Breast epithelium (tissue), 4 donors: ENCODE measurements at regions not wholly inside any gene's neighbourhood (a gene's known extent, or its start where the extent isn't known, plus 50 kb on each side); places are given as distances from the start of the nearest gene placed in this dataset.

Experiments
- DNase-seq, 2 donors: peaks; one replicate each; pipeline ENCODE4 v3.0.0-alpha.2; 2019; ENCODE audit warnings: low spot score in 2 of 2
- H3K27ac ChIP-seq, 2 donors: fragments of 200-600 bp; sonication (generic) in 1 of 2; one replicate each; pipeline ENCODE4 v1.5.1; 2016 to 2019; ENCODE audit warnings: mild to moderate bottlenecking in 1 of 2
- H3K27me3 ChIP-seq, 2 donors: fragments of 200-600 bp; sonication (generic) in 1 of 2; one replicate each; pipeline versions ENCODE4 v1.5.1 to v1.6.0; 2017 to 2019; ENCODE audit warnings: control low read depth in 1 of 2, mild to moderate bottlenecking in 1 of 2
- H3K36me3 ChIP-seq: fragments of 200-600 bp; one replicate; pipeline ENCODE4 v1.5.1; 2019
- H3K4me1 ChIP-seq, 2 donors: fragments of 200-600 bp; sonication (generic); one replicate each; pipeline ENCODE4 v1.5.1; 2016 to 2019; ENCODE audit warnings: control low read depth in 1 of 2
- H3K4me3 ChIP-seq, 3 donors: fragments of 200-600 bp; sonication (generic); 1 replicate in 2 of 3; 2 replicates in 1 of 3; pipeline ENCODE4 v1.5.1; 2016 to 2019; ENCODE audit warnings: mild to moderate bottlenecking in 3 of 3, moderate library complexity in 2 of 3
- H3K9me3 ChIP-seq, 2 donors: fragments of 200-600 bp; sonication (generic) in 1 of 2; one replicate each; pipeline ENCODE4 v1.5.1; 2016 to 2019; ENCODE audit warnings: control low read depth in 1 of 2
- POLR2A ChIP-seq: fragments of 450-650 bp; IDR thresholded peaks from one replicate; pipeline ENCODE4 v1.6.1; 2016; ENCODE audit warnings: antibody characterized with exemption, mild to moderate bottlenecking, moderate library complexity
- POLR2AphosphoS5 ChIP-seq, 3 donors: sonication (generic); formaldehyde crosslinking; IDR thresholded peaks; one replicate each; pipeline ENCODE4 v1.6.1; 2017; ENCODE audit warnings: antibody characterized with exemption in 3 of 3
- intact Hi-C: fragments of 100-400 bp; cut with DNase I; formaldehyde crosslinking; loops from one replicate; pipeline ENCODE4 v1.15.1; 2023; ENCODE audit warnings: low total_unique reads
- TF ChIP-seq, protein P1 (sequence below), 3 donors: fragments of 450-650 bp; IDR thresholded peaks; one replicate each; pipeline ENCODE4 v1.5.1; 2016 to 2017; ENCODE audit warnings: antibody characterized with exemption in 3 of 3, mild to moderate bottlenecking in 3 of 3, moderate library complexity in 3 of 3

DNA sequence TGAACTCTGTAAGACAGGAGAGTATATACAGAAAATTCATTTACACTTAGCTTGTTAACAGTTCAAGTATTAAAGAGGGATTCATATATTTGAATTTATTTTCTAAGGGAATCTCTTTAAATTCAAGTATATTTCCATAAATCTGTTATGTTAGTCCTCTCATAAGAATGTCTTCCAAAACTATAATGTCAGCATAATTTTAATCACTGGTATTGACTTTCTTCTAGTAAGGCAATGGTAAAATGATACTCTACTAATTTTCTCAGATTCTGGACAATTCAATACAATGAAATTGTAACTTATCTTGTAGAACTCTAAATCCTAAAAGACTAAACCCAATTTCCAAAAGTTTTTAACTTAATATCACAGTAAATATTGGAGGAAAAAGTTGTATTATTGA, 66.3 kb upstream of the EPHA6 start:
- Histone ChIP-seq H3K27ac (no peak overlapping the region), H3K36me3 (no peaks in the 10 kb centered on the region)

DNA sequence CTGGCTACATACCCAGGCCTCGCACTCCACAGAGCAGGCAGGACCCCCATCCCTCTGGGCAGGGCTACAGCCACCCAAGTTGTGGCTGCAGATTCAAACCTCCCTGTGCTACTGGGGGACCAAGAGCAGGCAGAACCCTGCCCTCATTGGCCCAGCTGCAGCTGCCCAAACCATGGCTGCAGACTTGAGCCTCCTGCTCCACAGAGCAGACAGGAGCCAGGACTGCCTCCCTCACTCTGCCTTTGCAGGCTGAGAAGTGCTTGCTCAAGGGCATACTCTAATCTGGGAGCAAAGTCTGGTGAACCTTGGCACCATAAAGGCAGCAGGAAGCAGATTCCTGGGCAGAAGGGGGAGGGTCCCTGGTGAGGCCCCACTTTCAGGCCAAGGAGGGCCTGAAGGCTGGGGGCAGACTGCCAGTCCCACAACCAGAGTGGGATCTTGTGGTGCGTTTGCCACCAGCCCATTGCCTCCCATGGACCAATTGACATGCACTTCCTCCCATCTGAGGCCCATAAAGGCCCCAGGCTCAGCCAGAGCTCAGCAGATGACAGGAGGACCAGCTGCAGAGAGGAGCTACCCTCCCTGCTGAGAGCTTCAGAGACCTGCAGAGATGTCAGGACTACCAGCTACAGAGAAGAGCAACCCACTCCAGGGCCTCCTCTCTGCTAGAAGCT, 64.2 kb upstream of the EPHA6 start:
- no peaks in the 10 kb centered on the region for H3K4me1 ChIP-seq
- intact Hi-C loops, result no loop called here
- no peak overlapping the region for H3K4me3 ChIP-seq
- H3K9me3 ChIP-seq, result peaks cover 10% of the 10 kb centered on the region in 2 donors
- H3K27me3 ChIP-seq, result no peaks in the 10 kb centered on the region
- TF ChIP-seq POLR2A, result no peak
- TF ChIP-seq, protein P1, sequence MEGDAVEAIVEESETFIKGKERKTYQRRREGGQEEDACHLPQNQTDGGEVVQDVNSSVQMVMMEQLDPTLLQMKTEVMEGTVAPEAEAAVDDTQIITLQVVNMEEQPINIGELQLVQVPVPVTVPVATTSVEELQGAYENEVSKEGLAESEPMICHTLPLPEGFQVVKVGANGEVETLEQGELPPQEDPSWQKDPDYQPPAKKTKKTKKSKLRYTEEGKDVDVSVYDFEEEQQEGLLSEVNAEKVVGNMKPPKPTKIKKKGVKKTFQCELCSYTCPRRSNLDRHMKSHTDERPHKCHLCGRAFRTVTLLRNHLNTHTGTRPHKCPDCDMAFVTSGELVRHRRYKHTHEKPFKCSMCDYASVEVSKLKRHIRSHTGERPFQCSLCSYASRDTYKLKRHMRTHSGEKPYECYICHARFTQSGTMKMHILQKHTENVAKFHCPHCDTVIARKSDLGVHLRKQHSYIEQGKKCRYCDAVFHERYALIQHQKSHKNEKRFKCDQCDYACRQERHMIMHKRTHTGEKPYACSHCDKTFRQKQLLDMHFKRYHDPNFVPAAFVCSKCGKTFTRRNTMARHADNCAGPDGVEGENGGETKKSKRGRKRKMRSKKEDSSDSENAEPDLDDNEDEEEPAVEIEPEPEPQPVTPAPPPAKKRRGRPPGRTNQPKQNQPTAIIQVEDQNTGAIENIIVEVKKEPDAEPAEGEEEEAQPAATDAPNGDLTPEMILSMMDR (IDR thresholded peaks at IDR 0.05), result no peak
- no peak for TF ChIP-seq POLR2AphosphoS5 (IDR thresholded peaks at IDR 0.05)
- no peak overlapping the region for H3K27ac ChIP-seq
- H3K36me3 ChIP-seq, result no peaks in the 10 kb centered on the region
- DNase-seq, result no peak

More for the DNA sequence above, 66.3 kb upstream of the EPHA6 start:
- intact Hi-C loops, result no loop called here
- no peak overlapping the region for H3K4me3 ChIP-seq
- DNase-seq, result no peak
- TF ChIP-seq, protein P1 (IDR thresholded peaks at IDR 0.05), result no peak
- TF ChIP-seq POLR2AphosphoS5 (IDR thresholded peaks at IDR 0.05) (no peak), POLR2A (no peak)
- peaks cover 10% of the 10 kb centered on the region in 2 donors for H3K9me3 ChIP-seq
- no peaks in the 10 kb centered on the region for H3K4me1 ChIP-seq
- no peaks in the 10 kb centered on the region for H3K27me3 ChIP-seq

- Histone ChIP-seq H3K27me3 (no peaks in the 10 kb centered on the region), H3K4me1 (no peaks in the 10 kb centered on the region), H3K4me3 (no peak overlapping the region), H3K36me3 (no peaks in the 10 kb centered on the region), H3K9me3 (peaks cover 10% of the 10 kb centered on the region in 2 donors), H3K27ac (no peak overlapping the region)
- no peak for DNase-seq
- intact Hi-C loops, result no loop called here
- TF ChIP-seq POLR2AphosphoS5 (IDR thresholded peaks at IDR 0.05), result no peak
- no peak for TF ChIP-seq POLR2A
Measured at GRCh38 chr3:96753124-96753523, 61.3 kb upstream of the EPHA6 start.

- Histone ChIP-seq H3K4me1 (no peaks in the 10 kb centered on the region), H3K27ac (no peak overlapping the region), H3K4me3 (no peak overlapping the region), H3K9me3 (peaks cover 10% of the 10 kb centered on the region in 2 donors), H3K36me3 (no peaks in the 10 kb centered on the region), H3K27me3 (no peaks in the 10 kb centered on the region)
- no peak for TF ChIP-seq POLR2AphosphoS5 (IDR thresholded peaks at IDR 0.05)
- TF ChIP-seq, protein P1 (IDR thresholded peaks at IDR 0.05), result no peak
- TF ChIP-seq POLR2A, result no peak
- intact Hi-C loops, result no loop called here
- DNase-seq, result no peak
Measured at GRCh38 chr3:96754128-96754527, 60.3 kb upstream of the EPHA6 start.

GRCh38 chr3:96755519-96755918, 58.9 kb upstream of the EPHA6 start:
- Histone ChIP-seq H3K27ac (no peak overlapping the region), H3K36me3 (no peaks in the 10 kb centered on the region), H3K4me1 (no peaks in the 10 kb centered on the region), H3K9me3 (peaks cover 2 to 3% of the 10 kb centered on the region in 2 donors), H3K27me3 (no peaks in the 10 kb centered on the region), H3K4me3 (no peak overlapping the region)
- TF ChIP-seq, protein P1 (IDR thresholded peaks at IDR 0.05), result no peak
- TF ChIP-seq POLR2A, result no peak
- no peak for TF ChIP-seq POLR2AphosphoS5 (IDR thresholded peaks at IDR 0.05)
- no peak for DNase-seq
- intact Hi-C loops, result no loop called here
